H1 (cell line): ENCODE measurements at regions not wholly inside any gene's neighbourhood (a gene's known extent, or its start where the extent isn't known, plus 50 kb on each side); places are given as distances from the start of the nearest gene placed in this dataset.

ENCODE experiments used
- CHD1 ChIP-seq: IDR thresholded peaks from 2 replicates; pipeline ENCODE4 v1.6.1; 2012; ENCODE audit warnings: low read depth, low read length, improper control_type of control experiment
- CHD7 ChIP-seq: fragments of 300-600 bp; sonication (generic); IDR thresholded peaks from 2 replicates; pipeline ENCODE4 v1.7.1; 2012; ENCODE audit warnings: low read length, moderate library complexity, mild to moderate bottlenecking, inconsistent platforms; ENCODE audit not compliant: insufficient replicate concordance
- EZH2 ChIP-seq: fragments of 200-600 bp; sonication (generic); IDR thresholded peaks from 2 replicates; pipeline ENCODE4 v1.7.1; 2012; ENCODE audit warnings: low read depth, mild to moderate bottlenecking, moderate library complexity, low read length, inconsistent platforms; ENCODE audit not compliant: severe bottlenecking
- MAX ChIP-seq: IDR thresholded peaks from 2 replicates; pipeline ENCODE4 v1.6.1; 2012; ENCODE audit warnings: inconsistent platforms
- NRF1 ChIP-seq: IDR thresholded peaks from 2 replicates; pipeline ENCODE4 v1.6.1; 2011; ENCODE audit warnings: mild to moderate bottlenecking, low read depth, low read length, improper control_type of control experiment
- POLR2AphosphoS5 ChIP-seq: IDR thresholded peaks from 2 replicates; pipeline ENCODE4 v1.6.1; 2011; ENCODE audit warnings: low read depth, low read length
- SIRT6 ChIP-seq: IDR thresholded peaks from one replicate; pipeline ENCODE4 v1.7.1; 2012; ENCODE audit warnings: low read length, inconsistent platforms

- TF ChIP-seq CHD7: no peak
- no peak for TF ChIP-seq MAX
- TF ChIP-seq EZH2: no peak
- TF ChIP-seq NRF1: no peak
- TF ChIP-seq SIRT6: no peak
- no peak for TF ChIP-seq POLR2AphosphoS5
- TF ChIP-seq CHD1: no peak
- TF ChIP-seq, all 59 proteins: peak for 0
These were observed 302.7 kb downstream of the GLRX3 start (continued) for GRCh38 chr10:130438861-130439260.
